Astrocyte (in vitro differentiated cells and primary cell): ENCODE measurements at regions not wholly inside any gene's neighbourhood (a gene's known extent, or its start where the extent isn't known, plus 50 kb on each side); places are given as distances from the start of the nearest gene placed in this dataset.

Experiments used
- DNase-seq: peaks from one replicate; pipeline ENCODE4 v3.0.0-alpha.2; 2010; ENCODE audit warnings: low read depth
- FAIRE-seq: peaks from 2 replicates; lab custom pipeline; 2011; peaks lifted over from hg19 to GRCh38; lab: Jason Lieb, UNC
- H2AFZ ChIP-seq: 2 replicates; pipeline ENCODE4 v1.6.0; 2012; ENCODE audit warnings: low read depth, low read length, inconsistent platforms
- H3K27ac ChIP-seq: 2 replicates; pipeline ENCODE4 v1.5.1; 2011; ENCODE audit warnings: low read depth, low read length, inconsistent platforms
- H3K27me3 ChIP-seq: 2 replicates; pipeline ENCODE4 v1.6.0; 2011; ENCODE audit warnings: low read length, inconsistent platforms; ENCODE audit not compliant: insufficient read depth
- H3K36me3 ChIP-seq: 2 replicates; pipeline ENCODE4 v1.5.1; 2011; ENCODE audit warnings: low read length, inconsistent platforms; ENCODE audit not compliant: insufficient read depth
- H3K4me1 ChIP-seq: 2 replicates; pipeline ENCODE4 v1.5.1; 2011; ENCODE audit warnings: low read length, inconsistent platforms; ENCODE audit not compliant: insufficient read depth
- H3K4me2 ChIP-seq: 2 replicates; pipeline ENCODE4 v1.6.0; 2012; ENCODE audit warnings: low read length, inconsistent platforms
- H3K4me3 ChIP-seq: 2 replicates; pipeline ENCODE4 v1.5.1; 2011; ENCODE audit warnings: low read depth, mild to moderate bottlenecking, low read length, inconsistent platforms; ENCODE audit not compliant: insufficient read depth
- H3K79me2 ChIP-seq: 2 replicates; pipeline ENCODE4 v1.6.0; 2012; ENCODE audit warnings: mild to moderate bottlenecking, low read length, inconsistent platforms; ENCODE audit not compliant: insufficient read depth
- H3K9ac ChIP-seq: 2 replicates; pipeline ENCODE4 v1.6.0; 2012; ENCODE audit warnings: mild to moderate bottlenecking, low read length, inconsistent platforms
- H3K9me3 ChIP-seq: 2 replicates; pipeline ENCODE4 v1.5.1; 2012; ENCODE audit warnings: low read depth, mild to moderate bottlenecking, low read length, inconsistent platforms; ENCODE audit not compliant: insufficient read depth
- H4K20me1 ChIP-seq: 2 replicates; pipeline ENCODE4 v1.6.0; 2012; ENCODE audit warnings: low read length, inconsistent platforms; ENCODE audit not compliant: insufficient read depth
- H3K27ac Mint-ChIP-seq: one replicate; pipeline ENCODE4 v1.8.0; 2021; ENCODE audit warnings: mild to moderate bottlenecking, mixed read lengths; ENCODE audit not compliant: unreplicated experiment
- H3K27me3 Mint-ChIP-seq: one replicate; pipeline ENCODE4 v1.8.0; 2021; ENCODE audit warnings: low read depth, mixed read lengths; ENCODE audit not compliant: unreplicated experiment
- H3K36me3 Mint-ChIP-seq: one replicate; pipeline ENCODE4 v1.8.0; 2021; ENCODE audit warnings: low read depth, mixed read lengths; ENCODE audit not compliant: unreplicated experiment
- H3K4me1 Mint-ChIP-seq: one replicate; pipeline ENCODE4 v1.8.0; 2021; ENCODE audit warnings: low read depth, mixed read lengths; ENCODE audit not compliant: unreplicated experiment
- H3K4me3 Mint-ChIP-seq: one replicate; pipeline ENCODE4 v1.8.0; 2021; ENCODE audit warnings: mild to moderate bottlenecking, moderate library complexity, mixed read lengths; ENCODE audit not compliant: unreplicated experiment
- H3K9me3 Mint-ChIP-seq: one replicate; pipeline ENCODE4 v1.8.0; 2021; ENCODE audit warnings: mild to moderate bottlenecking, mixed read lengths; ENCODE audit not compliant: unreplicated experiment
- EZH2 ChIP-seq: IDR thresholded peaks from 2 replicates; pipeline ENCODE4 v1.6.1; 2012; ENCODE audit warnings: mild to moderate bottlenecking, low read length, inconsistent platforms; ENCODE audit not compliant: insufficient read depth
- TF ChIP-seq, protein P1 (sequence below): IDR thresholded peaks from 2 replicates; pipeline ENCODE4 v1.5.1; 2011; ENCODE audit warnings: low read depth, mild to moderate bottlenecking, inconsistent platforms, low read length, moderate library complexity; ENCODE audit not compliant: insufficient read depth

DNA sequence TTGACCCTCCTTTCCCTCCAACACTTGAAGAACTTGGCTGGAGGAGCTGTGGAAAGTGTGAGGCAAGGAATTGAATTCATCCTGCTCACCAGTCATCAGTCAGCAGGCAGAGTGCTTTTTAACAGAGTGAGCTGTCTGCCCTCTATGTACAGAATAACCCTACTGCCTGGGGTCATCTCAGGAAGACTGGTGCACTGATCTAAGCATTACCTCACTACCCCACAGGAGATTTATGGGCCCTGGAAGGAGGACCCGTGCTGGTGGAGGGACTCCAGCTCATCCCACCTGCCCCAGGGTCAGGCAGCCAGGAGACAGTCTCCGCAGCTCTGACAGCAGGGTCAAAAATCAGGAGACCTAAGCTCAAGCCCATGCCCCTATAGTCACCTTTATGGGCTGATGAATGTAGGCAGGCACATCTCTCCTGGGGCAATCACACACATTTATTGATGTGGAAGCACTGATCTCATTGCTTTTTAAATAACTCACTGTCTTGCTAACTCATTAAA is 270.8 kb upstream of the SESN3 start:
- Mint-ChIP-seq H3K4me1 (peaks cover 27% of the 10 kb centered on the region), H3K36me3 (no peaks in the 10 kb centered on the region), H3K27me3 (peaks cover 6% of the 10 kb centered on the region), H3K4me3 (no peak overlapping the region), H3K27ac (no peak overlapping the region), H3K9me3 (peaks cover 2% of the 10 kb centered on the region)
- FAIRE-seq = no peak
- Histone ChIP-seq H3K4me2 (no peak overlapping the region), H3K79me2 (no peaks in the 10 kb centered on the region), H3K27me3 (peaks cover 12% of the 10 kb centered on the region), H3K9ac (no peak overlapping the region), H3K4me3 (no peak overlapping the region), H3K27ac (no peak overlapping the region), H4K20me1 (no peaks in the 10 kb centered on the region), H2AFZ (no peak overlapping the region), H3K9me3 (no peaks in the 10 kb centered on the region), H3K36me3 (no peaks in the 10 kb centered on the region), H3K4me1 (peaks cover 11% of the 10 kb centered on the region)
- TF ChIP-seq, protein P1, sequence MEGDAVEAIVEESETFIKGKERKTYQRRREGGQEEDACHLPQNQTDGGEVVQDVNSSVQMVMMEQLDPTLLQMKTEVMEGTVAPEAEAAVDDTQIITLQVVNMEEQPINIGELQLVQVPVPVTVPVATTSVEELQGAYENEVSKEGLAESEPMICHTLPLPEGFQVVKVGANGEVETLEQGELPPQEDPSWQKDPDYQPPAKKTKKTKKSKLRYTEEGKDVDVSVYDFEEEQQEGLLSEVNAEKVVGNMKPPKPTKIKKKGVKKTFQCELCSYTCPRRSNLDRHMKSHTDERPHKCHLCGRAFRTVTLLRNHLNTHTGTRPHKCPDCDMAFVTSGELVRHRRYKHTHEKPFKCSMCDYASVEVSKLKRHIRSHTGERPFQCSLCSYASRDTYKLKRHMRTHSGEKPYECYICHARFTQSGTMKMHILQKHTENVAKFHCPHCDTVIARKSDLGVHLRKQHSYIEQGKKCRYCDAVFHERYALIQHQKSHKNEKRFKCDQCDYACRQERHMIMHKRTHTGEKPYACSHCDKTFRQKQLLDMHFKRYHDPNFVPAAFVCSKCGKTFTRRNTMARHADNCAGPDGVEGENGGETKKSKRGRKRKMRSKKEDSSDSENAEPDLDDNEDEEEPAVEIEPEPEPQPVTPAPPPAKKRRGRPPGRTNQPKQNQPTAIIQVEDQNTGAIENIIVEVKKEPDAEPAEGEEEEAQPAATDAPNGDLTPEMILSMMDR = no peak
- no peak for TF ChIP-seq EZH2
- DNase-seq = no peak

DNA sequence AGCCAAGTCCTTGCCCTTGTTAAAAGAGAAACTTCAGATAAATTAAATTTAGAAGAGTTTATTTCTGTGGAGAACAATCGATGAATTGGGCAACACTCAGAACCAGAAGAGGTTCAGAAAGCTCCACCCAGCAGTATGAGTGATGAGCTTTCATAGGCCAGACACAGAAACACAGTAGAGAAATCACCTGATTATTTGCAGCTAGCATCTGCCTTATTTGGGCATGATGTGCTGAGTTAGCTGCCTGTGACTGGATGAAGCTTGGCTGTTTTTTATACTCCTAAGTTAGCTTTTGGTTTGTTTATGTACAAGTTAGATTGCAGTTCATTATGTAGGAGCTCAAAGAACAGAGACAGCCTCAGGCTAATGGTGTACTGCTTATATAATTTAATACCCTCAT is 269.5 kb upstream of the SESN3 start:
- Mint-ChIP-seq H3K9me3 (peaks cover 2% of the 10 kb centered on the region), H3K36me3 (no peaks in the 10 kb centered on the region), H3K27me3 (peaks cover 6% of the 10 kb centered on the region), H3K27ac (no peak overlapping the region), H3K4me1 (peaks cover 29% of the 10 kb centered on the region), H3K4me3 (no peak overlapping the region)
- FAIRE-seq = no peak
- peaks cover 11% of the 10 kb centered on the region for H3K4me1 ChIP-seq
- no peak overlapping the region for H3K27ac ChIP-seq
- no peak overlapping the region for H3K9ac ChIP-seq
- no peak for DNase-seq
- no peak overlapping the region for H2AFZ ChIP-seq
- H4K20me1 ChIP-seq = no peaks in the 10 kb centered on the region
- peaks cover 12% of the 10 kb centered on the region for H3K27me3 ChIP-seq
- TF ChIP-seq, protein P1 = no peak
- no peak for TF ChIP-seq EZH2
- no peaks in the 10 kb centered on the region for H3K79me2 ChIP-seq
- H3K36me3 ChIP-seq = no peaks in the 10 kb centered on the region
- H3K9me3 ChIP-seq = no peaks in the 10 kb centered on the region
- H3K4me2 ChIP-seq = no peak overlapping the region
- no peak overlapping the region for H3K4me3 ChIP-seq

DNA sequence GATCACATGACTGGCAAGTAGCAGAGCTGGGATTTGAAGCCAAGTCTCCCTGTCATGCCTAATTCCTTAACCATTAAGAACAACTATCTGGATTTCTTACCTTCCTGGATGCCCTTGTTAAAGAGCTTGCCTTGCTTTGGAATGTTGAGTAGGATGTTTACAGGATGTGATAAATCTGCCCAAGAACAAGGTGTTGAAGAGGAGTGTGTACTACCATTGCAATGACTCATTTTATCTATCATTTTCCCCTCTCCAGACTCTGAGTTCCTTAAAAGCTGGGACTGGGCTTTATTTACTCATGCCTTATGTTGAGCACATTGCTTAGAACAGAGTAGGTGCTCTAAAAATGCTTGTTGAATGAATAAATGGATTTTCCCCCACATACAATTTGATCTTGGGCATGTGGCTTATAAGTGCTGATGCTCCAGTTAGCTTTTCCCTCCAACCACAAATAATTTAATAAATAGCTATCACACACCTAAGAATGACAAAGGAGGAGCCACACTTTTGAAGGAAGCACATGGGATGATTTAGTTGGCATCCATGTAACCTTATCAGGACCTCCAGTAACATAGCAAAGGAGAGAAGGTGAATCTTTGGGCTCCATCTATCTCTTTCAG is 268.6 kb upstream of the SESN3 start:
- Histone ChIP-seq H3K9ac (no peak overlapping the region), H4K20me1 (no peaks in the 10 kb centered on the region), H2AFZ (no peak overlapping the region), H3K36me3 (no peaks in the 10 kb centered on the region), H3K4me1 (peaks cover 11% of the 10 kb centered on the region), H3K4me3 (no peak overlapping the region), H3K27me3 (peaks cover 7% of the 10 kb centered on the region), H3K4me2 (peak overlapping the region; percentile 35), H3K27ac (no peak overlapping the region), H3K9me3 (no peaks in the 10 kb centered on the region), H3K79me2 (no peaks in the 10 kb centered on the region)
- Mint-ChIP-seq H3K36me3 (no peaks in the 10 kb centered on the region), H3K4me1 (peaks cover 29% of the 10 kb centered on the region), H3K27me3 (peaks cover 6% of the 10 kb centered on the region), H3K27ac (peak overlapping the region; percentile 70), H3K9me3 (peaks cover 2% of the 10 kb centered on the region), H3K4me3 (no peak overlapping the region)
- TF ChIP-seq, protein P1 = no peak
- TF ChIP-seq EZH2 = no peak
- FAIRE-seq (peak; percentile 92), DNase-seq (peak; percentile 44)
